ENCODE measurements at regions not wholly inside any gene's neighbourhood (a gene's known extent, or its start where the extent isn't known, plus 50 kb on each side); places are given as distances from the start of the nearest gene placed in this dataset.

DNA sequence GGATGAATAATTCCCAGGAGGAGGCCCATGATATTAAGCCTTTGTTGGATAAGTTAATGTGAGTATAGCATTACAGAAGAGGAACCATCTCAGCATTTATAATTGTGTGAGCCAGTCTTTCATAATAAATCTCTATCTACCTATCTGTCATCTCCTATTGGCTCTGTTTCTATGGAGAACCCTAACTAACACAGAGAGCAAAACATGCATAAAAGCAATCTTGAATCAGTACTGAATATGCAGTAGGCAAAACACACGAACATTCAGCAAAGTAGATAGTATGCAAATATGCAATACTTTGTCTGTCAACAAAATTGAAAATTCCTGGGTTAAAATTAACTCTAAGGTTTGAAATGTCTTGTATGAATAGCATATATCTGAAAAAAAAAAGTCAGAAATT is 966.3 kb downstream of the DIAPH3 start:
- H3K36me3 Mint-ChIP-seq, result no peaks in the 10 kb centered on the region

DNA sequence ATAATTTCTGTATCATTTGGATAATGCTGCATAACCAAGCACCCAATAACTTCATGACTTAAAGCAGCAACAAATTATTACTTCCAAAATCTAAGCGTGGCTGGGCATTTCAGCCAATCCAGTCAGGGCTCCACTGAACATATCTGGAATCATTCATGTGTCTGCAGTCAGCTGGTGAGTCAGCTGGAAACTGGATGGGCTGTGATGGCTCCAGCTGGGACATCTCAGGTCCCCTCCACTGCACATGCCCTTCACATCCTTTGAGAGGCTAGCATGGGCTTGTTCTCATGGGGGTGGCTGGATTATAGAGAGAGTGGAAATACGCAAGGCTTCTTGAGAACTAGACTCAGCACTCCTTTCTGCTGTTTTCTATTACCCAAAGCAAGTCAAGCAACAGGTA is 961.9 kb downstream of the DIAPH3 start:
- Mint-ChIP-seq H3K36me3 (no peaks in the 10 kb centered on the region), H3K4me1 (no peaks in the 10 kb centered on the region), H3K27ac (no peak overlapping the region), H3K4me3 (no peak overlapping the region), H3K9me3 (peaks cover 2 to 14% (median 8%) of the 10 kb centered on the region in 6 donors), H3K27me3 (ENCODE audit: low read depth in 3 of 3) (peaks cover 0 to 2% (median 0%) of the 10 kb centered on the region in 3 donors)
- no peak for DNase-seq

More for the DNA sequence above, 966.3 kb downstream of the DIAPH3 start:
- Mint-ChIP-seq H3K4me3 (no peak overlapping the region), H3K4me1 (no peaks in the 10 kb centered on the region), H3K27ac (no peak overlapping the region), H3K27me3 (ENCODE audit: low read depth in 3 of 3) (peaks cover 0 to 2% (median 0%) of the 10 kb centered on the region in 3 donors), H3K9me3 (peaks cover 2 to 12% (median 7%) of the 10 kb centered on the region in 6 donors)
- DNase-seq, result no peak

- no peaks in the 10 kb centered on the region for H3K36me3 Mint-ChIP-seq
- no peak overlapping the region for H3K4me3 Mint-ChIP-seq
- H3K9me3 Mint-ChIP-seq, result peaks cover 2 to 19% (median 6%) of the 10 kb centered on the region in 6 donors
- no peaks in the 10 kb centered on the region for H3K4me1 Mint-ChIP-seq
- DNase-seq, result no peak
- H3K27ac Mint-ChIP-seq, result no peak overlapping the region
- peaks cover 0 to 2% (median 0%) of the 10 kb centered on the region in 3 donors for H3K27me3 Mint-ChIP-seq (ENCODE audit: low read depth in 3 of 3)
Measured at GRCh38 chr13:59203855-59204254, 959.9 kb downstream of the DIAPH3 start.

DNA sequence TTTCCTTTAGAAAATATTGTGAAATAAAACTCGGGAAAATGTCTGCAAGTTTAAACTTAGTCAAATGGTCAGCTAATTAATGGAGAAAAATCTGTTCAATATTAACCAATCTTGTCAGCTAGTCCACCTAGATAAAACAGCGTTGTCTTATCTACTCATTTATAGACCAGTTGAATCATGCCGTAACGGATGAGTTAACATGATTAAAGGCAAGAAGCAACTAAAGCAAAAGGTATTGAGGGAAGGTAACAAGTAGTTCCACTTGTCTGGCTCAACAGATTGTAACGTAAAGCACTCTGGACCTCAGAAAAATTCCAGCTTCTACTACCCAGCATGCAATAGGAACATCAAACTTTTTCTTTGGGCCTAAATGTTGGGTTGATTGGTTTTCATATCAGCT is 958.2 kb downstream of the DIAPH3 start:
- Mint-ChIP-seq H3K4me3 (no peak overlapping the region), H3K4me1 (no peaks in the 10 kb centered on the region), H3K27me3 (ENCODE audit: low read depth in 3 of 3) (no peaks in the 10 kb centered on the region), H3K9me3 (peaks cover 2 to 31% (median 5%) of the 10 kb centered on the region in 6 donors), H3K36me3 (no peaks in the 10 kb centered on the region), H3K27ac (no peak overlapping the region)
- no peak for DNase-seq

- H3K9me3 Mint-ChIP-seq, result peaks cover 0 to 36% (median 7%) of the 10 kb centered on the region in 6 donors
- no peaks in the 10 kb centered on the region for H3K4me1 Mint-ChIP-seq
- H3K27me3 Mint-ChIP-seq (ENCODE audit: low read depth in 3 of 3), result no peaks in the 10 kb centered on the region
- H3K4me3 Mint-ChIP-seq, result no peak overlapping the region
- H3K27ac Mint-ChIP-seq, result no peak overlapping the region
- no peak for DNase-seq
- H3K36me3 Mint-ChIP-seq, result no peaks in the 10 kb centered on the region
Measured at GRCh38 chr13:59208405-59209195, 955.1 kb downstream of the DIAPH3 start.

DNA sequence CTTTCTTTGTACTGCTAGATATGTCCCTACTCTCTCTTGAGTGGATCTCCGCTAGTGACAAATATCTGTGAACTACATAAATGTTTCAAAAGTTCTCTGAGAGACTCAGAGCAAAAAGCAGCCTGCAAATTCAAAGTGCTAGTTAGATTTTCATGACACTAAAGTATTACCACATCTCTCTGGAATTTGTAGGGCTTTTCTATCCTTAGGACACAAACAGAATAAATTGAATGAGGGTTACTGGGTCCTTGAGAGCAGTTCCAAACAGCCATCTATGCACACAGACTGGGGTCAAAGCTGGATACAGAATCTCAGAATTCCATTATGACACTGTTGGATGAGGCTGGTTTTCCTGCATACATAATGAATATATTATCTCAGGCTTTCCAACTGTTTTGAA is 953.2 kb downstream of the DIAPH3 start:
- Mint-ChIP-seq H3K9me3 (peaks cover 0 to 35% (median 7%) of the 10 kb centered on the region in 6 donors), H3K4me3 (no peak overlapping the region), H3K27me3 (ENCODE audit: low read depth in 3 of 3) (no peaks in the 10 kb centered on the region), H3K36me3 (no peaks in the 10 kb centered on the region), H3K27ac (no peak overlapping the region), H3K4me1 (no peaks in the 10 kb centered on the region)
- DNase-seq, result no peak

DNA sequence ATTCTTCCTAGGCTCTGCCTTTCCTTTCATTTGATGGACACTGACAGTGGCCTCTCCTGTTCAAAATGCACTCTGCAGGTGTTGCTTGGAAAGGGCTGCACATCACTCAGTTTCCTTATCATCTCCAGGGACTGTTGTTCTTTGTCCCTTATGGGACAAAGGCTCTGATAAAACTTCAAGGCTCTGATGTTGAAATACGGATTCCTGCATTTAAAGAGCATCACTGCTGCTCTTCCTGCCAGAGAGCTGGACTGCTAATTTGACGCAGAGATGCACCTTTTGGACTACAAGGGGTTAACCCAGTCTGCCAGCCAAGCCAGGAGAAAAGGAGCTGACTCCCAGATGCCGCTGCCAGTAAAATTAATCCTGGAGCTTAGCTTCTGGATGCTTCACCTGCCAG is 952.1 kb downstream of the DIAPH3 start:
- Mint-ChIP-seq H3K4me3 (no peak overlapping the region), H3K4me1 (no peaks in the 10 kb centered on the region), H3K36me3 (no peaks in the 10 kb centered on the region), H3K9me3 (peaks cover 0 to 38% (median 6%) of the 10 kb centered on the region in 6 donors), H3K27ac (no peak overlapping the region), H3K27me3 (ENCODE audit: low read depth in 3 of 3) (peaks cover 0 to 2% (median 0%) of the 10 kb centered on the region in 3 donors)
- DNase-seq, result no peak

DNA sequence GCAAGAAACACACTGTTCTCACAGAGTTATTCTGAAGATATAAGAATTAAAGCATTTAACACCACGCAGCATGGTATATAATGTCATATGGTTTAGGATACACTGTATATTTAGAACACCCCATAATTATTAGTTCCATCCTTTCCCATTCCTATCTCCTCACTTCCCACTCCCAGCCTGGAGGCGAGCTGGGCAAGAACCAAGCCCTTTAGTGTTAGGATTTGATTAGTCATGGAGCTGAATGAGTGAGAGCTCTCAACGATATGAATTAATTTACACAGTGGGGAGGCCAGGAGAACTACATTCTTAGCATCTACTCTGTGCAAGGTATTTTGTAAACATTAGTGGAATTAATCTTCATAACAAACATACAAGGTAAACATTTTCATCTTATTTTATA is 934.3 kb downstream of the DIAPH3 start:
- no peak for DNase-seq
- peaks cover 9 to 28% (median 15%) of the 10 kb centered on the region in 6 donors for H3K9me3 Mint-ChIP-seq
- no peak overlapping the region for H3K4me3 Mint-ChIP-seq
- no peaks in the 10 kb centered on the region for H3K4me1 Mint-ChIP-seq
- H3K27me3 Mint-ChIP-seq (ENCODE audit: low read depth in 3 of 3), result no peaks in the 10 kb centered on the region
- H3K36me3 Mint-ChIP-seq, result no peaks in the 10 kb centered on the region
- H3K27ac Mint-ChIP-seq, result no peak overlapping the region

GRCh38 chr13:59229861-59230260 is 933.9 kb downstream of the DIAPH3 start:
- DNase-seq, result no peak
- Mint-ChIP-seq H3K36me3 (no peaks in the 10 kb centered on the region), H3K27ac (no peak overlapping the region), H3K27me3 (ENCODE audit: low read depth in 3 of 3) (no peaks in the 10 kb centered on the region), H3K9me3 (peaks cover 9 to 28% (median 15%) of the 10 kb centered on the region in 6 donors), H3K4me3 (no peak overlapping the region), H3K4me1 (no peaks in the 10 kb centered on the region)

GRCh38 chr13:59230484-59231264 is 933.1 kb downstream of the DIAPH3 start:
- H3K36me3 Mint-ChIP-seq, result no peaks in the 10 kb centered on the region
- H3K27me3 Mint-ChIP-seq (ENCODE audit: low read depth in 3 of 3), result no peaks in the 10 kb centered on the region
- no peaks in the 10 kb centered on the region for H3K4me1 Mint-ChIP-seq
- no peak for DNase-seq
- H3K4me3 Mint-ChIP-seq, result no peak overlapping the region
- H3K9me3 Mint-ChIP-seq, result peaks cover 7 to 26% (median 15%) of the 10 kb centered on the region in 6 donors
- H3K27ac Mint-ChIP-seq, result no peak overlapping the region

DNA sequence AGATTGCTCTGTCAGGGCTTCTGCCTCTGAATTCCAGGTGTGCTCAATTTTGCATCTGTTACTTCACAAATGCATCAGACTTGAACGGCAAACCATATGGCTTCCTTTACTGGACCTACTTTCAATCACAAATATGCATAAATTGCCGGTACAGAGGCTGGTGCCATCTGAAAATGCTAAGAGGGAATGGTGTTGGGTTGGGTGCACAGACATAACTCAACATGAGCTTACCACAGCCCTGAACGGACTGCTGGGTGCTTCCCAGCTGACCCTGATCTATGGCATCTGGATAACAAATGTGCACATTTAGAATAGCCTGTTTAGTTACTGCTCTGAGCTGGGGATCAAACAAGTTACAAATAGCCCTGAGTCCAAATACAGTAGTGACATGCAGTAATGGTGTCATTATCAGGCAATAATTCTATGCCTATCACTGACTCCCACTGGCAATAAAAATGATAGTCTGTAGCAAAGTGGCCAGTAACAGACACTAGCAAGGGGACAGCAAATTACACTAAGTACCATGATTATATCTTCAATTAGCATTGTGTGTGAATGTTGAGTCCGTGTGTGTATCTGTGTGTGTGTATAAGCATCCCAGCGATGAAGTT is 927.3 kb downstream of the DIAPH3 start:
- no peaks in the 10 kb centered on the region for H3K27me3 Mint-ChIP-seq (ENCODE audit: low read depth in 3 of 3)
- H3K36me3 Mint-ChIP-seq, result no peaks in the 10 kb centered on the region
- H3K27ac Mint-ChIP-seq, result no peak overlapping the region
- peaks cover 2 to 18% (median 5%) of the 10 kb centered on the region in 6 donors for H3K9me3 Mint-ChIP-seq
- no peaks in the 10 kb centered on the region for H3K4me1 Mint-ChIP-seq
- no peak overlapping the region for H3K4me3 Mint-ChIP-seq
- no peak for DNase-seq

DNA sequence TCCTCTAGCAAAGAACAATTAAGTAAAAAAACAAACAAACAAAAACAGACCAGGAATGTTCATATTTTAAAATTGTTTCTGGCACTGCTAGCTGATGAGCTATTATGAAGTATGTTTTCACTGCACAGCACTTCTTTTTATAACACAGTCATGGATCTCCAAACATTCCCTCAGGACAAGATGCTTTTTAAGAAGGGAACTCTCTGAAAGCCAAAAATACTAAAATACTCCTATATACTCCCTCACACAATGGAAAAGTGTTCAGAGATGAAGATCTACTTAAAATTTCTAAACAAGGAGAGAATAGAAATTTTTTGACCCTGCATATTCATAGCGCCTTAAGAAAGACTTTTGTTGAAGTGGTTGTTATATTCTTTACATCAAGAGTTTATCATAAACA is 926.8 kb downstream of the DIAPH3 start:
- no peak overlapping the region for H3K4me3 Mint-ChIP-seq
- no peaks in the 10 kb centered on the region for H3K36me3 Mint-ChIP-seq
- no peaks in the 10 kb centered on the region for H3K4me1 Mint-ChIP-seq

DNA sequence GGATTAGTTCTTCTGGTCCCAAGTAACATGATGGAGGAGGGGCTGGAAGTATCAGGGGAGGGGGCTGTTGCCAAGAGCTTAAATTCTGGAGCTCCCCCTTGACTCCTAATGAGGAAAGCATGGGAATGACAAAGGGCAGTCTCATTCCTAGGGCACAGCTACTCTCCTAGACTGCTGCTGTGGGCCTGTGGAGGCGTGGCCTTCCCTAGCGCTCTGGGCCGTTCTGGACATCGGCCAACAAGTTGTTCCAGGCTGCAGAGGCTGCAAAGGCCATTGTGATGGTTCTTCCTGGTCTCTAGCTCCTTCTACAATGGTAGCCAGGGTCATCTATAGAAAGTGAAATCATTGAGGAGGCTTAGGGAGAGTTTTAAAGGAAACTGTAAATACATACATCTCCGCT is 916.6 kb downstream of the DIAPH3 start:
- Mint-ChIP-seq H3K4me1 (no peaks in the 10 kb centered on the region), H3K36me3 (no peaks in the 10 kb centered on the region), H3K4me3 (no peak overlapping the region), H3K9me3 (peaks cover 0 to 12% (median under 1%) of the 10 kb centered on the region in 6 donors), H3K27me3 (ENCODE audit: low read depth in 3 of 3) (peaks cover 0 to 3% (median 1%) of the 10 kb centered on the region in 3 donors), H3K27ac (no peak overlapping the region)
- no peak for DNase-seq

More for the DNA sequence above, 926.8 kb downstream of the DIAPH3 start:
- no peak for DNase-seq
- no peak overlapping the region for H3K27ac Mint-ChIP-seq
- H3K9me3 Mint-ChIP-seq, result peaks cover 0 to 18% (median 5%) of the 10 kb centered on the region in 6 donors
- no peaks in the 10 kb centered on the region for H3K27me3 Mint-ChIP-seq (ENCODE audit: low read depth in 3 of 3)

All from immature natural killer cell (primary cell).